Panc1 (cell line): ENCODE measurements at regions not wholly inside any gene's neighbourhood (a gene's known extent, or its start where the extent isn't known, plus 50 kb on each side); places are given as distances from the start of the nearest gene placed in this dataset.
"Not testable (repeated sequence)": the region's sequence is repeated elsewhere in the genome, so short reads cannot be mapped to it uniquely, and the experiment has no call there.

Source experiments
- ATAC-seq: fragments of 200-7000 bp; cut with Tn5 transposase; 2 replicates; pipeline ENCODE4 v1.9.1; 2020; ENCODE audit warnings: mild to moderate bottlenecking, moderate library complexity
- BruUV-seq: library from RNA; stranded (reverse); fragments of 400-500 nt; replicated peaks from 2 replicates; lab custom pipeline; 2021; lab: Mats Ljungman, UMichigan
- CTCF ChIA-PET: fragments of 300-600 bp; sonication (Branson Sonifier 250); formaldehyde crosslinking; loops from one replicate; lab custom pipeline; 2022; ENCODE audit warnings: antibody characterized with exemption; lab: Charles Lee
- POLR2A ChIA-PET: fragments of 300-600 bp; sonication (Branson Sonifier 250); formaldehyde crosslinking; loops from one replicate; lab custom pipeline; 2022; ENCODE audit warnings: antibody characterized with exemption; lab: Charles Lee
- DNase-seq: peaks from one replicate; pipeline ENCODE4 v3.0.0-alpha.2; 2010; ENCODE audit warnings: low read depth, low spot score
- H3K27ac ChIP-seq: 2 replicates; pipeline ENCODE4 v1.5.1; 2011; ENCODE audit warnings: mild to moderate bottlenecking, low read length, inconsistent platforms
- H3K27me3 ChIP-seq: fragments of 200-500 bp; sonication (Bioruptor generic); 2 replicates; pipeline ENCODE4 v1.6.0; 2014; ENCODE audit warnings: low read length, inconsistent platforms; ENCODE audit not compliant: control insufficient read depth, insufficient read depth
- H3K36me3 ChIP-seq: fragments of 200-500 bp; sonication (Bioruptor generic); 2 replicates; pipeline ENCODE4 v1.5.1; 2014; ENCODE audit warnings: inconsistent platforms, mild to moderate bottlenecking, low read length, moderate library complexity; ENCODE audit not compliant: control insufficient read depth, insufficient read depth
- H3K4me1 ChIP-seq: 2 replicates; pipeline ENCODE4 v1.5.1; 2011; ENCODE audit warnings: inconsistent platforms, mild to moderate bottlenecking, low read length, moderate library complexity; ENCODE audit not compliant: control insufficient read depth, insufficient read depth
- H3K4me3 ChIP-seq, 2 experiments: 2 replicates each; pipeline ENCODE4 v1.5.1; 2011 to 2012; ENCODE audit warnings: low read depth in 2 of 2, low read length in 2 of 2, mild to moderate bottlenecking in 2 of 2, inconsistent platforms in 1 of 2, moderate library complexity in 1 of 2
- H3K9me3 ChIP-seq: fragments of 200-500 bp; sonication (Bioruptor generic); 2 replicates; pipeline ENCODE4 v1.5.1; 2014; ENCODE audit warnings: low read depth, mild to moderate bottlenecking, inconsistent platforms, low read length, moderate library complexity; ENCODE audit not compliant: control insufficient read depth, insufficient read depth
- POLR2AphosphoS5 ChIP-seq: IDR thresholded peaks from 2 replicates; pipeline ENCODE4 v1.6.1; 2012; ENCODE audit warnings: mild to moderate bottlenecking, low read depth, low read length, moderate library complexity
- SIN3A ChIP-seq: IDR thresholded peaks from 2 replicates; pipeline ENCODE4 v1.6.1; 2012; ENCODE audit warnings: low read depth, mild to moderate bottlenecking, low read length, moderate library complexity, borderline replicate concordance; ENCODE audit not compliant: insufficient read depth
- TCF7L2 ChIP-seq: IDR thresholded peaks from 2 replicates; pipeline ENCODE4 v1.6.1; 2011; ENCODE audit warnings: mild to moderate bottlenecking, low read depth, low read length, inconsistent platforms
- in situ Hi-C: cut with HindIII; loops from 2 replicates; pipeline ENCODE4 v1.10.0; 2016; ENCODE audit warnings: low sequenced_read_pairs, low pct_unique_long_range_greater_than_20kb
- intact Hi-C: fragments of 100-400 bp; cut with micrococcal nuclease; formaldehyde crosslinking; loops from one replicate; pipeline ENCODE4 v1.10.0; 2022; ENCODE audit not compliant: unreplicated experiment
- TF ChIP-seq, protein P1 (sequence below), 2 experiments: IDR thresholded peaks; 2 replicates each; pipeline ENCODE4 v1.6.1; 2011 to 2012; ENCODE audit warnings: low read depth in 2 of 2, control low read depth in 1 of 2, low read length in 1 of 2, mild to moderate bottlenecking in 1 of 2, moderate library complexity in 1 of 2; ENCODE audit not compliant: insufficient read depth in 1 of 2
- TF ChIP-seq, protein P2 (sequence below): fragments of 450-650 bp; IDR thresholded peaks from 2 replicates; pipeline ENCODE4 v1.5.1; 2017; ENCODE audit warnings: mild to moderate bottlenecking

DNA sequence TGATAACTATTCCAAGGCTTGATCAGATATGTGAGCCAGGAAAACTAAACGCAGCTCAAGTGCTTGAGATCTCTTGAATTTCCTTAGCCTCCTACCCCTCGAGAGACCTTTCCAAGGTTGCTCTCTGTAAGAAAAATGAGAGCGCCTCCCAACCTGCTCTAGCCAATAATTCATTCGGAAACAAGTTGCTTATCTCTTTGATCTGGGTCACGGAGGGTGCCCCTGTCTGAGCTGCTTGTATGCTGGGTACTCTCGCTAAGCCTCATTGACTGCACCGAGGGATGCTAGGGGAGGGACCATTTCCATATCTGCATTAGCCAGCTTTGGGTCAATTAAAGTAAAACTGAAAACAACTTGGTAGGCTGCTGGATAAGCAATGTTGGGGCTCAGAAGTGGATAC lies 70.1 kb upstream of the SHISA6 start:
- Histone ChIP-seq H3K4me3 (no peak overlapping the region), H3K9me3 (no peaks in the 10 kb centered on the region), H3K36me3 (no peaks in the 10 kb centered on the region), H3K27ac (no peak overlapping the region), H3K4me1 (no peaks in the 10 kb centered on the region), H3K27me3 (no peaks in the 10 kb centered on the region)
- in situ Hi-C loops = no loop called here
- POLR2A ChIA-PET = no interaction called here
- CTCF ChIA-PET = no interaction called here
- intact Hi-C loops = no loop called here
- TF ChIP-seq, protein P1, sequence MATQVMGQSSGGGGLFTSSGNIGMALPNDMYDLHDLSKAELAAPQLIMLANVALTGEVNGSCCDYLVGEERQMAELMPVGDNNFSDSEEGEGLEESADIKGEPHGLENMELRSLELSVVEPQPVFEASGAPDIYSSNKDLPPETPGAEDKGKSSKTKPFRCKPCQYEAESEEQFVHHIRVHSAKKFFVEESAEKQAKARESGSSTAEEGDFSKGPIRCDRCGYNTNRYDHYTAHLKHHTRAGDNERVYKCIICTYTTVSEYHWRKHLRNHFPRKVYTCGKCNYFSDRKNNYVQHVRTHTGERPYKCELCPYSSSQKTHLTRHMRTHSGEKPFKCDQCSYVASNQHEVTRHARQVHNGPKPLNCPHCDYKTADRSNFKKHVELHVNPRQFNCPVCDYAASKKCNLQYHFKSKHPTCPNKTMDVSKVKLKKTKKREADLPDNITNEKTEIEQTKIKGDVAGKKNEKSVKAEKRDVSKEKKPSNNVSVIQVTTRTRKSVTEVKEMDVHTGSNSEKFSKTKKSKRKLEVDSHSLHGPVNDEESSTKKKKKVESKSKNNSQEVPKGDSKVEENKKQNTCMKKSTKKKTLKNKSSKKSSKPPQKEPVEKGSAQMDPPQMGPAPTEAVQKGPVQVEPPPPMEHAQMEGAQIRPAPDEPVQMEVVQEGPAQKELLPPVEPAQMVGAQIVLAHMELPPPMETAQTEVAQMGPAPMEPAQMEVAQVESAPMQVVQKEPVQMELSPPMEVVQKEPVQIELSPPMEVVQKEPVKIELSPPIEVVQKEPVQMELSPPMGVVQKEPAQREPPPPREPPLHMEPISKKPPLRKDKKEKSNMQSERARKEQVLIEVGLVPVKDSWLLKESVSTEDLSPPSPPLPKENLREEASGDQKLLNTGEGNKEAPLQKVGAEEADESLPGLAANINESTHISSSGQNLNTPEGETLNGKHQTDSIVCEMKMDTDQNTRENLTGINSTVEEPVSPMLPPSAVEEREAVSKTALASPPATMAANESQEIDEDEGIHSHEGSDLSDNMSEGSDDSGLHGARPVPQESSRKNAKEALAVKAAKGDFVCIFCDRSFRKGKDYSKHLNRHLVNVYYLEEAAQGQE (IDR thresholded peaks at IDR 0.05; ENCODE audit: insufficient read depth in 1 of 2, low read depth in 2 of 2, low read length in 1 of 2) = no peak
- TF ChIP-seq, protein P2, sequence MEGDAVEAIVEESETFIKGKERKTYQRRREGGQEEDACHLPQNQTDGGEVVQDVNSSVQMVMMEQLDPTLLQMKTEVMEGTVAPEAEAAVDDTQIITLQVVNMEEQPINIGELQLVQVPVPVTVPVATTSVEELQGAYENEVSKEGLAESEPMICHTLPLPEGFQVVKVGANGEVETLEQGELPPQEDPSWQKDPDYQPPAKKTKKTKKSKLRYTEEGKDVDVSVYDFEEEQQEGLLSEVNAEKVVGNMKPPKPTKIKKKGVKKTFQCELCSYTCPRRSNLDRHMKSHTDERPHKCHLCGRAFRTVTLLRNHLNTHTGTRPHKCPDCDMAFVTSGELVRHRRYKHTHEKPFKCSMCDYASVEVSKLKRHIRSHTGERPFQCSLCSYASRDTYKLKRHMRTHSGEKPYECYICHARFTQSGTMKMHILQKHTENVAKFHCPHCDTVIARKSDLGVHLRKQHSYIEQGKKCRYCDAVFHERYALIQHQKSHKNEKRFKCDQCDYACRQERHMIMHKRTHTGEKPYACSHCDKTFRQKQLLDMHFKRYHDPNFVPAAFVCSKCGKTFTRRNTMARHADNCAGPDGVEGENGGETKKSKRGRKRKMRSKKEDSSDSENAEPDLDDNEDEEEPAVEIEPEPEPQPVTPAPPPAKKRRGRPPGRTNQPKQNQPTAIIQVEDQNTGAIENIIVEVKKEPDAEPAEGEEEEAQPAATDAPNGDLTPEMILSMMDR = no peak
- no peak for TF ChIP-seq TCF7L2
- no peak for TF ChIP-seq POLR2AphosphoS5
- TF ChIP-seq SIN3A = no peak
- DNase-seq = no peak
- ATAC-seq = no peak
- BruUV-seq = no TSS peak

DNA sequence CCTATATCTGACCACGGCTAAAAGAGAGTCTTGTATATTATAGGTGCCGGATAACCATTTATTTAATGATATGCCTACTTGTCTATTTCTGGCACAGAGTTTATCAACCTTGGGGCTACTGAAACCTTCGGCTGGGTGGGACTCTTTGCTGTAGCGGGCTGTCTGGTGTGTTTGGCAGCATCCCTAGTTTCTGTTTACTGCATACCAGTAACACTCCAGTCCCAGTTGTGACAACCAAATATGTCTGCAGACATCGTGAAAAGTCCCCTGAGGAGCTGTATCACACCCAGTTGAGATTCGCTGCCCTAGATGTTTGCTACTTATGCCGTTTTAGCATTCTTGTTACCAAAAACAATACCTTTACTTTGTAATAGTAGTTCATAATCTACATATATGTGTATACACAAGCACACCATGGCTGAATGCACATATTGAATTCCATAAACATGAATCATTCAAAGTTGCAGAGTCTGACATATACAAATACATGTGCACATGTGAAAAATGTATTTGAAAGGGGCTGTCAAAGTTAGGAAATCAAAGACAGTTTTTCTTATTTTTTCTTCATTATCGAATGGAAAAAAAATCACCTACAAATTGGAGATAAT lies 89.1 kb upstream of the SHISA6 start:
- in situ Hi-C loops = no loop called here
- POLR2A ChIA-PET = no interaction called here
- TF ChIP-seq, protein P2 = no peak
- TF ChIP-seq, protein P1 (IDR thresholded peaks at IDR 0.05; ENCODE audit: insufficient read depth in 1 of 2, low read depth in 2 of 2, low read length in 1 of 2) = no peak
- no peak for TF ChIP-seq POLR2AphosphoS5
- no peak for TF ChIP-seq SIN3A
- H3K27ac ChIP-seq = no peak overlapping the region
- H3K4me1 ChIP-seq = no peaks in the 10 kb centered on the region
- no TSS peak for BruUV-seq
- H3K36me3 ChIP-seq = no peaks in the 10 kb centered on the region
- no peak overlapping the region for H3K4me3 ChIP-seq
- intact Hi-C loops = no loop called here
- H3K27me3 ChIP-seq = no peaks in the 10 kb centered on the region
- CTCF ChIA-PET = no interaction called here
- DNase-seq = no peak
- ATAC-seq = no peak
- H3K9me3 ChIP-seq = no peaks in the 10 kb centered on the region

DNA sequence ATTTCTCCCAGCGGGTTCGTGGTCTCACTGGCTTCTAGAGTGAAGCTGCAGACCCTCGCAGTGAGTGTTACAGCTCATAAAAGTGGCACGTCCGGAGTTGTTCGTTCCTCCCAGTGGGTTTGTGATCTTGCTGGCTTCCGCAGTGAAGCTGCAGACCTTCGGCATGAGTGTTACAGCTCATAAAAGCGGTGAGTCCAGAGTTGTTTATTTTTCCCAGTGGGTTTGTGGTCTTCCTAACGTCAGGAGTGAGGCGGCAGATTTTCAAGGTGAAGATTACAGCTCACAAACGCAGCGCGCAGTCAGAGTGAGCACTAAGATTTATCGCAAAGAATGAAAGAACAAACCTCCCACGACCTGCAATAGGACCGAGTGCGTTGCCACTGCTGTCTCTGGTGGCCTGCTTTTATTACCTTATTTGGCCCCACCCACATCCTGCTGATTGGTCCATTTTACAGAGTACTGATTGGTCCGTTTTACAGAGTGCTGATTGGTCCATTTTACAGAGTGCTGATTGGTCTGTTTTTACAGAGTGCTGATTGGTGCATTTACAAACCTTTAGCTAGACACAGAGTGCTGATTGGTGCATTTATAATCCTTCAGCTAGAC lies 90.0 kb upstream of the SHISA6 start:
- H3K27me3 ChIP-seq, BruUV-seq, H3K9me3 ChIP-seq, DNase-seq, H3K4me1 ChIP-seq, POLR2A ChIA-PET, in situ Hi-C loops, ATAC-seq, intact Hi-C loops, H3K36me3 ChIP-seq, H3K4me3 ChIP-seq, H3K27ac ChIP-seq: not testable (repeated sequence)
- CTCF ChIA-PET = interaction anchor here (0.6 kb wide), 1 partner anchor 493 kb away, joined by 13 read pairs; no protein-coding TSS in a partner anchor
